ENCODE measurements at regions not wholly inside any gene's neighbourhood (a gene's known extent, or its start where the extent isn't known, plus 50 kb on each side); places are given as distances from the start of the nearest gene placed in this dataset.
"Not testable (repeated sequence)": the region's sequence is repeated elsewhere in the genome, so short reads cannot be mapped to it uniquely, and the experiment has no call there.

DNA sequence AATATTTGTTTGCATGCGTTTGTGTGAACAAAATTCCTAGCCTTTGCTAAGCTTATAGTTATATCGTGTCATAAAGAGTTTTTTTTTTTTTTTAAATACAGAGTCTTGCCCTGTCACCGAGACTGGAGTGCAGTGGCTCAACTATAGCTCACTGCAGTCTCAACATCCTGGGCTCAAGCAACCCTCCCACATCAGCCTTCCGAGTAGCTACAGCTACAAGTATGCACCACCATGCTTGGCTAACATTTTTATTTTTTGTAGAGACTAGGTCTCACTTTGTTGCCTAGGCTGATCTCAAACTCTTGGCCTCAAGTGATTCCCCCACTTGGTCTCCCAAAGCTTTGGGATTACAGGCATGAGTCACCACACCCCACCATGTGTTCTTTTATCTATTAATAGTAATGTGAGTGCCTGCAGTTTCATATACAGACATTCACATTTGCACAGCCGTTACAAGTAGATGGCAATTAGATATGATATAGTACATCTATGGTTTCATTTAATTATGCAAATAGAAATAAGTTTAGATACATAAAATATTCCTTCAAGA, 848.6 kb downstream of the PDCD6IP start:
- DNase-seq (ENCODE audit: low read depth): no peak

- DNase-seq (ENCODE audit: low read depth): no peak
Observed at GRCh38 chr3:34650131-34650530, 851.7 kb downstream of the PDCD6IP start.

DNA sequence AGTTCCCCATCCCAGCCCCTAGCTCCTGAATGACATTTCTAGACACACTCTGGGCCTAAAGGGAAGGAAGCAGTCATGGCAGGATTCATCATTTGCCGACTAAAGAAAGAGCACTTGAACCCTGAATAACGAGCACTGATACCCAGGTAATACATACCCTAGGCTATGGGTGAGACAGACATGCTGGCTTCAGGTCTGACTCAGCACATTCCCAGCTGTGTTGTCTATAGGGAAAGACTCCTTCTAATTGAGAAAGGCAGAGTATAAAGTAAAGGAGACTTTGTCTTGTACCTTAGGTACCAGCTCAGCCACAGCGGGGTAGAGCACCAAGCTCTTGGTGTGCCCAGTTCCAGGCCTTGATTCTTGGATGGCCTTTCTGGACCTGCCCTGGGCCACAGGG, 870.5 kb downstream of the PDCD6IP start:
- DNase-seq (ENCODE audit: low read depth): no peak

- no peak for DNase-seq (ENCODE audit: low read depth)
Observed at GRCh38 chr3:34669490-34669889, 871.1 kb downstream of the PDCD6IP start.

DNA sequence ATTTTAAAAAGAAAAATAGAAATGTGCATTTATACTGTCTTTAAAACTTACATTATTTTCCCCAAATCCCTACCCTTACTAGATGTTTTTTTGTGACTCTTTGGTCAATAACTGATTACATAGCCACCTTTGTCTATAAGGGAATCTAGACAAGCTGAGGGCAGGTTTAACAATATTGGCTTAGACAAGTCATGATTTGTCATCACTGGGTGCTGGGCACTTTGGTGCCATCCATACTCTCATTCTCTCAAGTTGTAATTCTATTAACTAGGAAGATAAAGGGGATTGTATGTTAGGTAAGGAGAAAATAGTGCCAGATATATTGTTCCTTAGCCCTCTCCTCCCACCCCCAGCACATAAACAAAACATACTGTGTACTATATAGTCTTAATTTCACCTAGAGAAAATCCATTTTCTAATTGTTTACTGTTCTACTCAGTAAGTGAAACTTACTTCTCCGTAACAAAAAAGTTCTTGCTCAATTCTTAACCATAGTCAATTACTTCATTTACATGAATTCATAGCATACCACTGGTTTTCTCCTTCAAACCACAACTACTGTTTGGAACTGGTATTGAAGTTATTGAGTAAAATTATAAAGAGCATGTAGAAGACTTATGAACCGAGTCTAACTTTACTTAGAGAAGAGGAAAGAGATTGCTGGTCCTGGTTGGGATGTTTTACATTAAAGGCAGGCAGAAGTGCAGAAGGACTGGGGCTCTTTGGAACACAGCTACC, 877.1 kb downstream of the PDCD6IP start:
- no peak for DNase-seq (ENCODE audit: low read depth)

GRCh38 chr3:34676436-34676835, 878.0 kb downstream of the PDCD6IP start:
- DNase-seq (ENCODE audit: low read depth): no peak

- no peak for DNase-seq (ENCODE audit: low read depth)
Observed at GRCh38 chr3:34678575-34678974, 880.1 kb downstream of the PDCD6IP start.

- not testable (repeated sequence) for DNase-seq (ENCODE audit: low read depth)
Observed at GRCh38 chr3:34679055-34679454, 880.6 kb downstream of the PDCD6IP start.

- DNase-seq (ENCODE audit: low read depth): no peak
Observed at GRCh38 chr3:34683851-34684250, 885.4 kb downstream of the PDCD6IP start.

DNA sequence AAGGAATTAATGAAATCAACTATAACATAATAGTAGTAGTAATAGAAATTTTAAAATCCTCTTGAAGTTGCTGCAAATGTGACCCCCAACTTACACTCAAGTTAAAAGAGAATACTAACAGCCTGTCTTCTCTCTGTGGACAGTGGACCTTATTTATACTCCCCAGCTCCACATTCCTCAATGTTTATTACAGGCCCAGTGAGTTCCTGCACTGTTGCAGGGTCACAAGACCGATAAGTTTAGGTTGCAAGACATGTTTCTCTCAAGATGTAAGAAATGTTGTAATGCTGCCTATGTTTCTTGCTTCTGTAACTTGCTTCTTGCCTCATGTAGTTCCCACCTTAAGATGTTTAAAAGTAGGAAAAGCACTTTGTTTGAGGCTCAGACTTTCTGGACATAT, 888.1 kb downstream of the PDCD6IP start:
- no peak for DNase-seq (ENCODE audit: low read depth)

DNA sequence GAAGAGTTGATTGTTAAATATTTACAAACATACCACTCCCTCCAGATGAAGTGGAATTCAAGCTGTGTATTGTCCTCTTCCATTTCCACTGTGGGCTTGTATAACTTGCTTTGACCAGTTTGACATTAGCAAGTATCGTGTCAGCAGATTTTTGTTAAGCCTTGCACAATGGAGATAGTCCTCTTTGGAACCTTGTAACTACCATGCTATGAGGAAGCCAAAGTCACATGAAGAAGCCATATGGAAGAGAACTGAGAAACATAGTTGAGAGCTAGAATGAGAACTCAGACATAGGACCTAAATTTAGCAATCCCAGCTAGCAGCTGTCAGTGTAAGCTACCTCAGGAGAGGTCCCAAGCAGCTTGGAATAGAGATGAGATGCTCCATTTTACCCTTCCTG, 889.2 kb downstream of the PDCD6IP start:
- no peak for DNase-seq (ENCODE audit: low read depth)

DNA sequence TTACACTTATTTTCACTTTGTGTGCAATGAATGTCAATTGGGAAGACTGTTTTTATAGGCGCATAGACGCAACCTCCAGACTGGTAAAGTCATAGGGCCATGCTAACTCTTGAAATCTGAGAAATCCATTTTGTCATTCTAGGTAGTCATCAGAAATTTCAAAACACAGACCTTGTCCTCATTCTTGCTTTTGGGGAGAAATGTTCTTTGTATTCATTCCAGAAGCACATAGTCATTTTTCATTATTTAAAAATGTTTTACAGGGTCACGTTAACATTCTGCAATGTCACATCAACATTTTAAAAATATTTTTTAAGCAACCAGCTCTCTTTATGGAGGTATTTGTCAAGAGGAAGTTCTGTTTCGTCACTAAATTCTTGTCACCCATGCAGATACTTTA, 898.4 kb downstream of the PDCD6IP start:
- DNase-seq (ENCODE audit: low read depth): no peak

- DNase-seq (ENCODE audit: low read depth): no peak
Observed at GRCh38 chr3:34703053-34703452, 904.6 kb downstream of the PDCD6IP start.

DNA sequence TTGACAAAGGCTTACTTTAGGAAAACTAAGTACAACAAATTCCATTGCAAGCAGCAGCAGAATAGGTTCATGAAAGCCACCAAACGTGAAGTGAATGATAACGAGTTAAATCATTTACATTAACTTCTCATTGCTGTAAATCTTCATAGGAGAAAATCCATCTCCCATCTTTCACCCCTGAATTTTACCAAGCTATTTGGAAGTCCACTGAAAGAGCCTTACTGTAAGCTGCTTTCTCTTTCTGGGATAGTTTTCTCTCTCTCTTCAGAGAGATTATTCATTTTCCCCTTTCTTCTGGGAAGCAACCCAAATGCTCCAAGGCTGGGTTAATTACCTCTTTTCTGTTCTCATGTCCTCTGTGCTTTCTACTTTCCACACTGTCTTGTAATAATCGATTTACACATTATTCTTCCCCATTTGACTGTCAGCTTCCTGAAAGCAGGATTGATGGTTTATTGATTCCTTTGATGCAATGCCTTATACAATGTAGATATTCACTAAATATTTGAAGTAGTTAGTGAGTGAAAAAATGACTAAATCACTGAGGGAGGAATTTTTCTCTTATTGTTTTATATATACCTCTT, 914.3 kb upstream of the ARPP21 start:
- DNase-seq (ENCODE audit: low read depth): no peak

DNA sequence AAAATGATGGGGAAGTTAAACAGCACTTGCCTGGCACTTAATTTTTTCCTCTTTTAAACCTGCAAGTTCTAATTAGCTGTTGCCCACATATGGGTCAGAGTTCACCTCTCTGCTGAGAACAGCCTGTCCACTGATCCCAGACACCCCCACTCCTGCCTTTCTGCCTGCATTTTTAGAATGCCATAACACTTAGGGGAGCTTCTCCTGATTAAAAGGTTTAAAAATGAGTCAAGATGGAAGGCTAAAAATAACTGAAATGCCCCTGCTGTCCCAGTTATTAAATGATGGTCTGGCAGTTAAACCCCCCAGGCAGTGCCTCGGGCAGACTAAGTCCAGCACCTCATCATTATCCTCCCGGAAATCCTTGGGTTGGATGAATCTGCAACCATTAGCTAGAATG, 913.6 kb upstream of the ARPP21 start:
- DNase-seq (ENCODE audit: low read depth): no peak

- DNase-seq (ENCODE audit: low read depth): no peak
Observed at GRCh38 chr3:34727700-34728099, 911.6 kb upstream of the ARPP21 start.

DNA sequence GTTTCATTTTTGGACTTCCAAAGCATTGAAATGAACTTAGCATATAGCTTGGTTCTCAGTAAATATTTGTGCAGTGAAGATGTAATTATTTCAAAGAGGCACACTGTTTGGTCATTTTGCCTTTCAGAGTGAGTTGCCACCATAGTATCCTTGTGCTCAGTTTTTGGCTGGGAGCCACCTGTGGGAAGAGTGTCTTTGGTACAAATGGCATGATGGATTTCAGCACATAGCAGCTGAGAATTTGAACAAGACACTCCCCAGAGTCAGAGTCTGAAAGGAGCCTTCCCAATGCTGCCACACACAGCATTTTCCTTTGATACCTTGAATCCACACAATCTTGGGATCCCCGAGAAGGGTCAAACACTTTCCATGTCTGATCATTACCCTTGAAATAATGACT, 897.2 kb upstream of the ARPP21 start:
- DNase-seq (ENCODE audit: low read depth): no peak

- no peak for DNase-seq (ENCODE audit: low read depth)
Observed at GRCh38 chr3:34758630-34759261, 880.6 kb upstream of the ARPP21 start.

DNA sequence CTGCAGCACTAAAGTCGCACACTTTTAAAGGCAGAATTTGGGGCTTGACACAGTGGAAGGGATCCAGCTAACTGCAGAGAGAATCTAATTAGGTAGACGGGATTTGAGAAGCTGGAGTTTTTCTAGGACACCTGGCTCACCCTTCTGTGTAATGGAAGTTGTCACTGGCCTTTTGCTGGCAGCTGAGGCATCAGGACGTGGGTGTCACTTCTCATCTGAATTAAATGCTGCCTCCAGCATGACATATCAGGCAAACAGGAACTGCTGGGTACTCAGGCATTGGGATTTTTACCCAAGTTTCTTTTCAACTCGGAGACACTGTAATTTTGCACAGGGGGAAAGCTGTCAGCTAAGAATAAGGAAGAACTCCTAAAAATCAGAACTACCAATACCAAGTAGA, 861.9 kb upstream of the ARPP21 start:
- no peak for DNase-seq (ENCODE audit: low read depth)

DNA sequence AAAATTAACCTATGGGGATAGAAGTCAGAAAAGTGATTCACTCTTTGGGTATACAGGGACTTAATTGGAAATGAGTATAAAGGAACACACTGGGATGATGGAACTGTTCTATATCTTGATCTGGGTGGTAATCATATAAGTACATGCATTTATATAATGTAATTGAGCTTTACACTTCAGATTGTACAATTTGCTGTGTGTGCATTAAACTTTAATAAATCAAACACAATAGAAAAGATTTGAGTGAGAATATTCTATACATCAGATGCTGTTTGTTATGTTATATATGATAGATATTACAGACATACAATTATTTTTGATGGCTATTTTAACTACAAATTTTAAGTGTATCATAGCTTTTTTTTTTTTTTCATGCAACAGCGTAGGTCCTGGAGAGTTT, 860.2 kb upstream of the ARPP21 start:
- no peak for DNase-seq (ENCODE audit: low read depth)

- DNase-seq (ENCODE audit: low read depth): no peak
Observed at GRCh38 chr3:34780294-34780693, 859.0 kb upstream of the ARPP21 start.

GRCh38 chr3:34780973-34781372, 858.4 kb upstream of the ARPP21 start:
- DNase-seq (ENCODE audit: low read depth): no peak

GRCh38 chr3:34782871-34783270, 856.5 kb upstream of the ARPP21 start:
- DNase-seq (ENCODE audit: low read depth): no peak
